ENCODE measurements at regions not wholly inside any gene's neighbourhood (a gene's known extent, or its start where the extent isn't known, plus 50 kb on each side); places are given as distances from the start of the nearest gene placed in this dataset.
"Not testable (repeated sequence)": the region's sequence is repeated elsewhere in the genome, so short reads cannot be mapped to it uniquely, and the experiment has no call there.

- Mint-ChIP-seq H3K4me3 (no peak overlapping the region), H3K9me3 (peaks cover 0 to 2% (median 0%) of the 10 kb centered on the region in 7 donors), H3K4me1 (no peaks in the 10 kb centered on the region), H3K36me3 (no peaks in the 10 kb centered on the region), H3K27me3 (peaks cover 22 to 40% (median 25%) of the 10 kb centered on the region in 3 donors), H3K27ac (no peak overlapping the region)
- DNase-seq, result no peak
- ATAC-seq (ENCODE audit: low read depth in 2 of 2), result no peak
Measured at GRCh38 chr6:6091608-6092002, 84.9 kb upstream of the NRN1 start.

- DNase-seq (no peak), ATAC-seq (ENCODE audit: low read depth in 2 of 2) (no peak)
- Mint-ChIP-seq H3K9me3 (peaks cover 0 to 2% (median 0%) of the 10 kb centered on the region in 7 donors), H3K36me3 (no peaks in the 10 kb centered on the region), H3K27me3 (peaks cover 22 to 40% (median 25%) of the 10 kb centered on the region in 3 donors), H3K4me3 (no peak overlapping the region), H3K4me1 (no peaks in the 10 kb centered on the region), H3K27ac (no peak overlapping the region)
Measured at GRCh38 chr6:6090861-6091607, 84.3 kb upstream of the NRN1 start.

GRCh38 chr6:6085928-6086668 lies 79.4 kb upstream of the NRN1 start:
- H3K4me3 Mint-ChIP-seq, result no peak overlapping the region
- H3K36me3 Mint-ChIP-seq, result peaks cover 4 to 7% of the 10 kb centered on the region in 2 donors
- H3K27me3 Mint-ChIP-seq, result peaks cover 22 to 47% (median 39%) of the 10 kb centered on the region in 3 donors
- no peak for ATAC-seq (ENCODE audit: low read depth in 2 of 2)
- H3K4me1 Mint-ChIP-seq, result no peaks in the 10 kb centered on the region
- no peak for DNase-seq
- H3K27ac Mint-ChIP-seq, result no peak overlapping the region
- peaks cover 4 to 34% (median 15%) of the 10 kb centered on the region in 7 donors for H3K9me3 Mint-ChIP-seq

GRCh38 chr6:6080975-6081374 lies 74.2 kb upstream of the NRN1 start:
- no peaks in the 10 kb centered on the region for H3K4me1 Mint-ChIP-seq
- peaks cover 4 to 34% (median 18%) of the 10 kb centered on the region in 7 donors for H3K9me3 Mint-ChIP-seq
- peak overlapping the region in 1 of 6 donors; percentile 4 for H3K27ac Mint-ChIP-seq
- peaks cover 12 to 39% (median 32%) of the 10 kb centered on the region in 3 donors for H3K27me3 Mint-ChIP-seq
- H3K36me3 Mint-ChIP-seq, result peaks cover 4 to 7% of the 10 kb centered on the region in 2 donors
- ATAC-seq (ENCODE audit: low read depth in 2 of 2) (no peak), DNase-seq (no peak)
- H3K4me3 Mint-ChIP-seq, result no peak overlapping the region

- Mint-ChIP-seq H3K4me3 (no peak overlapping the region), H3K4me1 (no peaks in the 10 kb centered on the region), H3K27ac (no peak overlapping the region), H3K9me3 (peaks cover 0 to 12% (median 10%) of the 10 kb centered on the region in 7 donors), H3K27me3 (peaks cover 39 to 63% (median 54%) of the 10 kb centered on the region in 3 donors), H3K36me3 (peaks cover under 1 to 8% of the 10 kb centered on the region in 2 donors)
- DNase-seq, result no peak
- no peak for ATAC-seq (ENCODE audit: low read depth in 2 of 2)
Measured at GRCh38 chr6:6074190-6074589, 67.5 kb upstream of the NRN1 start.

- not testable (repeated sequence) for ATAC-seq (ENCODE audit: low read depth in 2 of 2)
- peaks cover 50 to 67% (median 54%) of the 10 kb centered on the region in 3 donors for H3K27me3 Mint-ChIP-seq
Measured at GRCh38 chr6:6068157-6068556, 61.4 kb upstream of the NRN1 start.

GRCh38 chr6:6058054-6058444 lies 51.3 kb upstream of the NRN1 start:
- Mint-ChIP-seq H3K9me3 (peaks cover 0 to 9% (median 6%) of the 10 kb centered on the region in 7 donors), H3K4me1 (no peaks in the 10 kb centered on the region), H3K36me3 (peaks cover 0 to 7% of the 10 kb centered on the region in 2 donors), H3K27ac (no peak overlapping the region), H3K4me3 (no peak overlapping the region), H3K27me3 (peaks cover 42 to 78% (median 47%) of the 10 kb centered on the region in 3 donors)
- ATAC-seq (ENCODE audit: low read depth in 2 of 2) (no peak), DNase-seq (no peak)

More at GRCh38 chr6:6068157-6068556, 61.4 kb upstream of the NRN1 start:
- H3K4me3 Mint-ChIP-seq, DNase-seq, H3K4me1 Mint-ChIP-seq: not testable (repeated sequence)
- H3K9me3 Mint-ChIP-seq, result peaks cover 0 to 30% (median 21%) of the 10 kb centered on the region in 7 donors
- peak overlapping the region in 2 of 6 donors; percentile 21 to 56 for H3K27ac Mint-ChIP-seq
- H3K36me3 Mint-ChIP-seq, result peaks cover 8 to 18% of the 10 kb centered on the region in 2 donors

GRCh38 chr6:6057442-6058053 lies 50.8 kb upstream of the NRN1 start:
- Mint-ChIP-seq H3K27ac (no peak overlapping the region), H3K4me3 (no peak overlapping the region), H3K9me3 (peaks cover 0 to 9% (median 6%) of the 10 kb centered on the region in 7 donors), H3K4me1 (no peaks in the 10 kb centered on the region), H3K27me3 (peaks cover 46 to 79% (median 50%) of the 10 kb centered on the region in 3 donors), H3K36me3 (peaks cover 0 to 7% of the 10 kb centered on the region in 2 donors)
- ATAC-seq (ENCODE audit: low read depth in 2 of 2) (peak; percentile 63 to 71), DNase-seq (peak; percentile 39)

All from naive B cell (primary cell).